ENCODE measurements at regions not wholly inside any gene's neighbourhood (a gene's known extent, or its start where the extent isn't known, plus 50 kb on each side); places are given as distances from the start of the nearest gene placed in this dataset.

- no peak overlapping the region for H3K4me3 ChIP-seq (ENCODE audit: insufficient read depth in 1 of 2, low read depth in 1 of 2, low read length in 2 of 2)
- WGBS = 72% methylated on average over 4 of the region's 4 CpGs
Measured at GRCh38 chr4:98746936-98747335, 88.5 kb upstream of the TSPAN5 start.

GRCh38 chr4:98746530-98746929, 88.1 kb upstream of the TSPAN5 start:
- H2BK15ac ChIP-seq (ENCODE audit: low read depth, poor library complexity, severe bottlenecking) = no peak overlapping the region
- peak overlapping the region; percentile 3 for H3K27ac ChIP-seq (ENCODE audit: low read length, poor library complexity, severe bottlenecking)
- H2BK120ac ChIP-seq (ENCODE audit: low read depth, low read length) = no peak overlapping the region
- no peaks in the 10 kb centered on the region for H3K9me3 ChIP-seq (ENCODE audit: control insufficient read depth, low read length)
- H2BK5ac ChIP-seq (ENCODE audit: low read depth, low read length, poor library complexity, severe bottlenecking) = no peak overlapping the region
- no peak overlapping the region for H4K91ac ChIP-seq (ENCODE audit: low read length)
- H3K79me1 ChIP-seq (replicated peaks; ENCODE audit: low read length, poor library complexity, severe bottlenecking) = no peaks in the 10 kb centered on the region
- H3K4me3 ChIP-seq (ENCODE audit: insufficient read depth in 1 of 2, low read depth in 1 of 2, low read length in 2 of 2) = no peak overlapping the region
- H4K8ac ChIP-seq (ENCODE audit: low read length) = no peak overlapping the region
- no peak overlapping the region for H2AFZ ChIP-seq (ENCODE audit: low read depth, low read length)
- H3K14ac ChIP-seq (ENCODE audit: low read length in 2 of 2) = no peak overlapping the region
- H3K4me2 ChIP-seq (ENCODE audit: low read length, poor library complexity, severe bottlenecking) = no peak overlapping the region
- WGBS = no CpG with 5 or more reads among the region's 1 CpG
- H2AK5ac ChIP-seq (ENCODE audit: low read length, severe bottlenecking) = no peak overlapping the region
- no peak overlapping the region for H3K9ac ChIP-seq (ENCODE audit: low read length)
- peak; percentile 9 for DNase-seq
- no peak overlapping the region for H3K23ac ChIP-seq (ENCODE audit: low read length in 2 of 2)
- peaks cover 7% of the 10 kb centered on the region for H3K4me1 ChIP-seq (ENCODE audit: control insufficient read depth, insufficient read depth, low read depth, low read length)
- no peaks in the 10 kb centered on the region for H3K27me3 ChIP-seq (ENCODE audit: control insufficient read depth in 1 of 2, insufficient read depth in 1 of 2, low read length in 2 of 2)
- no peak overlapping the region for H3K4ac ChIP-seq (ENCODE audit: low read depth in 1 of 2, low read length in 2 of 2)
- no peak overlapping the region for H3K18ac ChIP-seq (ENCODE audit: low read depth in 1 of 2, low read length in 2 of 2)
- H3K36me3 ChIP-seq (ENCODE audit: control insufficient read depth in 1 of 2, insufficient read depth in 2 of 2, low read depth in 1 of 2, low read length in 2 of 2) = no peaks in the 10 kb centered on the region
- peak overlapping the region in 1 of 2 experiments; percentile 34 for H2BK12ac ChIP-seq (ENCODE audit: low read length in 2 of 2)

More at GRCh38 chr4:98746936-98747335, 88.5 kb upstream of the TSPAN5 start:
- Histone ChIP-seq H3K79me1 (replicated peaks; ENCODE audit: low read length, poor library complexity, severe bottlenecking) (no peaks in the 10 kb centered on the region), H2AK5ac (ENCODE audit: low read length, severe bottlenecking) (no peak overlapping the region), H3K9ac (ENCODE audit: low read length) (no peak overlapping the region), H3K4me1 (ENCODE audit: control insufficient read depth, insufficient read depth, low read depth, low read length) (peaks cover 7% of the 10 kb centered on the region), H2AFZ (ENCODE audit: low read depth, low read length) (no peak overlapping the region), H3K4me2 (ENCODE audit: low read length, poor library complexity, severe bottlenecking) (no peak overlapping the region), H3K27ac (ENCODE audit: low read length, poor library complexity, severe bottlenecking) (peak overlapping the region; percentile 3), H2BK120ac (ENCODE audit: low read depth, low read length) (no peak overlapping the region), H3K23ac (ENCODE audit: low read length in 2 of 2) (no peak overlapping the region), H2BK12ac (ENCODE audit: low read length in 2 of 2) (no peak overlapping the region), H2BK15ac (ENCODE audit: low read depth, poor library complexity, severe bottlenecking) (no peak overlapping the region), H3K9me3 (ENCODE audit: control insufficient read depth, low read length) (no peaks in the 10 kb centered on the region), H3K27me3 (ENCODE audit: control insufficient read depth in 1 of 2, insufficient read depth in 1 of 2, low read length in 2 of 2) (no peaks in the 10 kb centered on the region), H3K4ac (ENCODE audit: low read depth in 1 of 2, low read length in 2 of 2) (no peak overlapping the region), H4K8ac (ENCODE audit: low read length) (no peak overlapping the region), H3K18ac (ENCODE audit: low read depth in 1 of 2, low read length in 2 of 2) (no peak overlapping the region), H4K91ac (ENCODE audit: low read length) (no peak overlapping the region), H2BK5ac (ENCODE audit: low read depth, low read length, poor library complexity, severe bottlenecking) (no peak overlapping the region), H3K14ac (ENCODE audit: low read length in 2 of 2) (no peak overlapping the region), H3K36me3 (ENCODE audit: control insufficient read depth in 1 of 2, insufficient read depth in 2 of 2, low read depth in 1 of 2, low read length in 2 of 2) (no peaks in the 10 kb centered on the region)
- no peak for DNase-seq

- Histone ChIP-seq H3K27me3 (ENCODE audit: control insufficient read depth in 1 of 2, insufficient read depth in 1 of 2, low read length in 2 of 2) (peaks cover 0 to 6% of the 10 kb centered on the region in 2 experiments), H2AK5ac (ENCODE audit: low read length, severe bottlenecking) (no peak overlapping the region), H2BK5ac (ENCODE audit: low read depth, low read length, poor library complexity, severe bottlenecking) (no peak overlapping the region), H2AFZ (ENCODE audit: low read depth, low read length) (no peak overlapping the region), H3K23ac (ENCODE audit: low read length in 2 of 2) (no peak overlapping the region), H4K91ac (ENCODE audit: low read length) (no peak overlapping the region), H3K4me3 (ENCODE audit: insufficient read depth in 1 of 2, low read depth in 1 of 2, low read length in 2 of 2) (no peak overlapping the region), H4K8ac (ENCODE audit: low read length) (no peak overlapping the region), H3K18ac (ENCODE audit: low read depth in 1 of 2, low read length in 2 of 2) (no peak overlapping the region), H3K27ac (ENCODE audit: low read length, poor library complexity, severe bottlenecking) (no peak overlapping the region), H3K9ac (ENCODE audit: low read length) (no peak overlapping the region), H3K36me3 (ENCODE audit: control insufficient read depth in 1 of 2, insufficient read depth in 2 of 2, low read depth in 1 of 2, low read length in 2 of 2) (no peaks in the 10 kb centered on the region), H3K79me1 (replicated peaks; ENCODE audit: low read length, poor library complexity, severe bottlenecking) (no peaks in the 10 kb centered on the region), H2BK15ac (ENCODE audit: low read depth, poor library complexity, severe bottlenecking) (no peak overlapping the region), H3K4me1 (ENCODE audit: control insufficient read depth, insufficient read depth, low read depth, low read length) (peaks cover 7% of the 10 kb centered on the region), H3K14ac (ENCODE audit: low read length in 2 of 2) (no peak overlapping the region), H3K9me3 (ENCODE audit: control insufficient read depth, low read length) (no peaks in the 10 kb centered on the region), H3K4me2 (ENCODE audit: low read length, poor library complexity, severe bottlenecking) (no peak overlapping the region), H2BK12ac (ENCODE audit: low read length in 2 of 2) (no peak overlapping the region), H2BK120ac (ENCODE audit: low read depth, low read length) (no peak overlapping the region), H3K4ac (ENCODE audit: low read depth in 1 of 2, low read length in 2 of 2) (no peak overlapping the region)
- WGBS = 40% methylated on average over 1 of the region's 3 CpGs
- peak; percentile 12 for DNase-seq
Measured at GRCh38 chr4:98745366-98745765, 87.0 kb upstream of the TSPAN5 start.

DNA sequence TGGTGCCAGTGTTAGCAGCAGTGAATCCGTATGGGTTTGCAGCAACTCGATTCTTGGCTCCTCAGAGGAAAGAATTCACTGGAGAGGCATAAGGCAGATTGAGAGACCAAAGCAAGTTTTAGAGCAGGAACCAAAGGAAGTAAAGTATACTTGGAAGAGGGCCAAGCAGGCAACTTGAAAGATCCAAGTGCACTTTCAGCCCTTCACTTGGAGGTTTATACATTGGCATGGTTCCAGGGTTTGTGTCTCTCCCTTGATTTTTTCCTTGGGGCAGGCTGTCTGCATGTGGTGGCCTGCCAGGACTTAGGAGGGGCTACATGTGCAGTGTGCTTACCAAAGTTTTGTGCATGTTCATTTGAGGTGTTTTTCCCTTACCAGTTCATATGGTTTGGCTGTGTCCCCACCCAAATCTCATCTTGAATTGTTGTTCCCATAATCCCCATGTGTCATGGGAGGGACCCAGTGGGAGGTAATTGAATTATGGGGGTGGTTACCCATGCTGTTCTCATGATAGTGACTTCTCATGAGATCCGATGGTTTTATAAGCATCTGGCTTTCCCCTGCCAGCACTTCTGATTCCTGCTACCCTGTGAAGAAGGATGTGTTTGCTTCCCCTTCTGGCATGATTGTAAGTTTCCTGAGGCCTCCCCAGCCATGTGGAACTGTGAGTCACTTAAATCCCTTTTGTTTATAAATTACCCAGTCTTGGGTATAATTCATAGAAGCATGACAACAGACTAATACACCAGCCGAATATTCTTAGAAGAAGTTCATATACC, 86.2 kb upstream of the TSPAN5 start:
- H3K4me2 ChIP-seq (ENCODE audit: low read length, poor library complexity, severe bottlenecking) = no peak overlapping the region
- WGBS = 88% methylated on average over 4 of the region's 4 CpGs
- H3K9me3 ChIP-seq (ENCODE audit: control insufficient read depth, low read length) = no peaks in the 10 kb centered on the region
- no peak overlapping the region for H3K14ac ChIP-seq (ENCODE audit: low read length in 2 of 2)
- H3K18ac ChIP-seq (ENCODE audit: low read depth in 1 of 2, low read length in 2 of 2) = peak overlapping the region in 1 of 2 experiments; percentile 72
- H2BK15ac ChIP-seq (ENCODE audit: low read depth, poor library complexity, severe bottlenecking) = no peak overlapping the region
- H3K4me1 ChIP-seq (ENCODE audit: control insufficient read depth, insufficient read depth, low read depth, low read length) = peaks cover 7% of the 10 kb centered on the region
- H4K8ac ChIP-seq (ENCODE audit: low read length) = no peak overlapping the region
- H2BK5ac ChIP-seq (ENCODE audit: low read depth, low read length, poor library complexity, severe bottlenecking) = no peak overlapping the region
- no peak overlapping the region for H3K27ac ChIP-seq (ENCODE audit: low read length, poor library complexity, severe bottlenecking)
- no peaks in the 10 kb centered on the region for H3K79me1 ChIP-seq (replicated peaks; ENCODE audit: low read length, poor library complexity, severe bottlenecking)
- H2BK120ac ChIP-seq (ENCODE audit: low read depth, low read length) = no peak overlapping the region
- H3K4ac ChIP-seq (ENCODE audit: low read depth in 1 of 2, low read length in 2 of 2) = no peak overlapping the region
- DNase-seq = peak; percentile 14
- no peak overlapping the region for H3K4me3 ChIP-seq (ENCODE audit: insufficient read depth in 1 of 2, low read depth in 1 of 2, low read length in 2 of 2)
- no peak overlapping the region for H2BK12ac ChIP-seq (ENCODE audit: low read length in 2 of 2)
- no peaks in the 10 kb centered on the region for H3K36me3 ChIP-seq (ENCODE audit: control insufficient read depth in 1 of 2, insufficient read depth in 2 of 2, low read depth in 1 of 2, low read length in 2 of 2)
- no peak overlapping the region for H3K23ac ChIP-seq (ENCODE audit: low read length in 2 of 2)
- no peak overlapping the region for H2AFZ ChIP-seq (ENCODE audit: low read depth, low read length)
- no peak overlapping the region for H2AK5ac ChIP-seq (ENCODE audit: low read length, severe bottlenecking)
- no peak overlapping the region for H3K9ac ChIP-seq (ENCODE audit: low read length)
- no peak overlapping the region for H4K91ac ChIP-seq (ENCODE audit: low read length)
- peaks cover 0 to 6% of the 10 kb centered on the region in 2 experiments for H3K27me3 ChIP-seq (ENCODE audit: control insufficient read depth in 1 of 2, insufficient read depth in 1 of 2, low read length in 2 of 2)

Data from mesenchymal stem cell (in vitro differentiated cells and primary cell).